ENCODE measurements at regions not wholly inside any gene's neighbourhood (a gene's known extent, or its start where the extent isn't known, plus 50 kb on each side); places are given as distances from the start of the nearest gene placed in this dataset.

GRCh38 chr14:38404100-38404541, 148.2 kb upstream of the CLEC14A start:
- H3K23me2 ChIP-seq (ENCODE audit: low read depth, low read length) = no peaks in the 10 kb centered on the region; the same call in 1 of the 2 replicates
- no peaks in the 10 kb centered on the region for H3K79me2 ChIP-seq (ENCODE audit: control insufficient read depth in 1 of 2, insufficient read depth in 2 of 2, low read length in 2 of 2)
- WGBS, 2 experiments (ENCODE audit: extremely low coverage in 1 of 2, insufficient coverage in 1 of 2, insufficient read length in 1 of 2, insufficient replicate concordance in 2 of 2, low coverage in 1 of 2, low lambda C conversion rate in 2 of 2, missing lambda C conversion rate in 1 of 2) = 91% methylated on average over 1 of the region's 1 CpG; no CpG with 5 or more reads in 1 of the 2 experiments
- no peak overlapping the region for H3K4me2 ChIP-seq (ENCODE audit: insufficient read depth in 1 of 2, low read depth in 2 of 2, low read length in 2 of 2)
- H4K8ac ChIP-seq (ENCODE audit: extremely low read depth, insufficient read depth, low read length) = no peak overlapping the region
- no peak overlapping the region for H4K91ac ChIP-seq (replicated peaks; ENCODE audit: insufficient read length, low read length)
- H3K79me1 ChIP-seq (ENCODE audit: low read depth, low read length) = no peaks in the 10 kb centered on the region
- no peak overlapping the region for H2AFZ ChIP-seq (ENCODE audit: low read length)
- peak overlapping the region in 1 of 4 experiments; percentile 34; a peak in 1 of 7 replicates for H3K9ac ChIP-seq (replicated peaks in 1 of 4; ENCODE audit: extremely low read depth in 1 of 4, low read depth in 3 of 4, low read length in 3 of 4)
- no peak overlapping the region for H3K14ac ChIP-seq (ENCODE audit: insufficient read length)
- H3K4me1 ChIP-seq (replicated peaks in 1 of 4; ENCODE audit: control insufficient read depth in 3 of 4, insufficient read depth in 4 of 4, low read length in 3 of 4) = no peaks in the 10 kb centered on the region
- no peak overlapping the region for H4K5ac ChIP-seq (ENCODE audit: insufficient read length, low read depth, low read length)
- no peaks in the 10 kb centered on the region for H3K9me3 ChIP-seq (ENCODE audit: insufficient read depth in 2 of 2, low read depth in 1 of 2, low read length in 1 of 2)
- H3K27ac ChIP-seq (ENCODE audit: low read depth, low read length) = no peak overlapping the region
- H3K56ac ChIP-seq (replicated peaks; ENCODE audit: insufficient read length, low read depth, low read length) = no peak overlapping the region
- no peak overlapping the region for H2AK5ac ChIP-seq (ENCODE audit: low read depth, low read length)
- H2BK120ac ChIP-seq (replicated peaks; ENCODE audit: low read depth, low read length) = no peak overlapping the region
- no peak overlapping the region for H3K23ac ChIP-seq (ENCODE audit: insufficient read length)
- no peak for DNase-seq (ENCODE audit: low read depth in 1 of 2, low spot score in 2 of 2)
- no peak overlapping the region for H2BK12ac ChIP-seq (ENCODE audit: low read depth, low read length)
- FAIRE-seq = no peak
- ChIA-PET CTCF (ENCODE audit: partially characterized antibody) (interaction anchor here (0.6 kb wide), 1 partner anchor 374 kb away, joined by 6 read pairs; no protein-coding TSS in a partner anchor), POLR2A (ENCODE audit: partially characterized antibody) (interaction anchor here (2.0 kb wide), 1 partner anchor 195 kb away, joined by 4 read pairs; no protein-coding TSS in a partner anchor)
- no peak overlapping the region for H2BK15ac ChIP-seq (ENCODE audit: low read length)
- H3K18ac ChIP-seq (ENCODE audit: extremely low read depth, low read length) = no peak overlapping the region
- no peaks in the 10 kb centered on the region for H4K20me1 ChIP-seq (replicated peaks in 1 of 2; ENCODE audit: control insufficient read depth in 1 of 2, insufficient read depth in 2 of 2, low read length in 2 of 2)
- no peaks in the 10 kb centered on the region for H3K36me3 ChIP-seq (ENCODE audit: control insufficient read depth in 2 of 4, insufficient read depth in 4 of 4, low read length in 3 of 4)
- no peak overlapping the region for H3K4ac ChIP-seq (replicated peaks; ENCODE audit: insufficient read length, low read depth, low read length)
- no peak overlapping the region for H3K4me3 ChIP-seq (ENCODE audit: extremely low read depth in 1 of 4, insufficient read depth in 2 of 4, low read depth in 3 of 4, low read length in 4 of 4)
- no peaks in the 10 kb centered on the region for H3K27me3 ChIP-seq (replicated peaks in 1 of 4; ENCODE audit: control insufficient read depth in 3 of 4, extremely low read depth in 1 of 4, insufficient read depth in 3 of 4, low read length in 3 of 4)
- no peak overlapping the region for H2BK5ac ChIP-seq (ENCODE audit: low read depth, low read length)
- H2BK20ac ChIP-seq (ENCODE audit: low read length) = no peak overlapping the region
- TF ChIP-seq CTCF (IDR thresholded peaks at IDR 0.05; ENCODE audit: control extremely low read depth in 1 of 3, insufficient read depth in 1 of 3, low read depth in 1 of 3, low read length in 3 of 3) = no peak
- TF ChIP-seq RBBP5 (IDR thresholded peaks at IDR 0.05; ENCODE audit: borderline replicate concordance, low read depth, low read length) = no peak
- TF ChIP-seq TCF12 (IDR thresholded peaks at IDR 0.05; ENCODE audit: low read depth, low read length) = no peak

All from H1 (cell line).